H9 (cell line): ENCODE measurements at regions not wholly inside any gene's neighbourhood (a gene's known extent, or its start where the extent isn't known, plus 50 kb on each side); places are given as distances from the start of the nearest gene placed in this dataset.
A peak's percentile ranks its signal among the peaks of the same experiment; 100 is the strongest.

Experiments used
- DNase-seq: peaks from one replicate; pipeline ENCODE4 v3.0.0-alpha.2; 2017
- H2AFZ ChIP-seq: one replicate; pipeline ENCODE4 v1.6.1; 2013; ENCODE audit warnings: mild to moderate bottlenecking, low read length, control low read depth, moderate library complexity
- H2AK5ac ChIP-seq: 2 replicates; pipeline ENCODE4 v1.6.1; 2013; ENCODE audit warnings: low read length, control low read depth, mixed read lengths; ENCODE audit not compliant: insufficient read length
- H2BK120ac ChIP-seq: one replicate; pipeline ENCODE4 v1.6.1; 2013; ENCODE audit warnings: low read depth, mild to moderate bottlenecking, low read length, control low read depth, inconsistent platforms; ENCODE audit not compliant: poor library complexity, severe bottlenecking
- H2BK12ac ChIP-seq: 2 replicates; pipeline ENCODE4 v1.6.1; 2013; ENCODE audit warnings: low read length, control low read depth, mixed read lengths, low read depth; ENCODE audit not compliant: insufficient read length
- H2BK15ac ChIP-seq: 2 replicates; pipeline ENCODE4 v1.6.1; 2013; ENCODE audit warnings: low read depth, low read length, control low read depth
- H2BK20ac ChIP-seq: one replicate; pipeline ENCODE4 v1.6.1; 2013; ENCODE audit warnings: low read depth, mild to moderate bottlenecking, low read length, control low read depth, inconsistent platforms; ENCODE audit not compliant: poor library complexity, severe bottlenecking
- H2BK5ac ChIP-seq: 2 replicates; pipeline ENCODE4 v1.6.1; 2013; ENCODE audit warnings: low read length, control low read depth, mixed read lengths; ENCODE audit not compliant: insufficient read length
- H3K14ac ChIP-seq: 2 replicates; pipeline ENCODE4 v1.6.1; 2013; ENCODE audit warnings: low read length, control low read depth; ENCODE audit not compliant: insufficient read depth
- H3K18ac ChIP-seq: 2 replicates; pipeline ENCODE4 v1.6.1; 2013; ENCODE audit warnings: low read depth, mild to moderate bottlenecking, mixed read lengths, low read length, control low read depth; ENCODE audit not compliant: insufficient read length
- H3K23ac ChIP-seq: 2 replicates; pipeline ENCODE4 v1.6.1; 2013; ENCODE audit warnings: low read length, control low read depth, mixed read lengths, low read depth; ENCODE audit not compliant: insufficient read length
- H3K23me2 ChIP-seq: 2 replicates; pipeline ENCODE4 v1.6.1; 2013; ENCODE audit warnings: low read depth, mild to moderate bottlenecking, mixed read lengths, low read length, control low read depth; ENCODE audit not compliant: insufficient read length, poor library complexity, severe bottlenecking
- H3K27ac ChIP-seq: 2 replicates; pipeline ENCODE4 v1.5.1; 2013; ENCODE audit warnings: low read length, control low read depth, mixed read lengths, low read depth; ENCODE audit not compliant: insufficient read length
- H3K27me3 ChIP-seq: 2 replicates; pipeline ENCODE4 v1.6.1; 2013; ENCODE audit warnings: low read length, control low read depth, inconsistent platforms; ENCODE audit not compliant: insufficient read depth
- H3K4ac ChIP-seq: 2 replicates; pipeline ENCODE4 v1.6.1; 2013; ENCODE audit warnings: low read depth, mild to moderate bottlenecking, control low read depth, inconsistent platforms, low read length, moderate library complexity
- H3K4me1 ChIP-seq: 2 replicates; pipeline ENCODE4 v1.6.1; 2013; ENCODE audit warnings: low read length, control low read depth, inconsistent platforms; ENCODE audit not compliant: insufficient read depth
- H3K4me2 ChIP-seq: 2 replicates; pipeline ENCODE4 v1.6.1; 2013; ENCODE audit warnings: low read length, control low read depth, mixed read lengths; ENCODE audit not compliant: insufficient read length, insufficient read depth
- H3K56ac ChIP-seq: 2 replicates; pipeline ENCODE4 v1.6.1; 2013; ENCODE audit warnings: low read depth, mild to moderate bottlenecking, mixed read lengths, low read length, control low read depth; ENCODE audit not compliant: insufficient read length
- H3K79me1 ChIP-seq: 2 replicates; pipeline ENCODE4 v1.6.1; 2013; ENCODE audit warnings: low read depth, mild to moderate bottlenecking, moderate library complexity, low read length, control low read depth, inconsistent platforms; ENCODE audit not compliant: insufficient read depth, poor library complexity, severe bottlenecking
- H3K79me2 ChIP-seq: 2 replicates; pipeline ENCODE4 v1.6.1; 2013; ENCODE audit warnings: low read length, control low read depth, inconsistent platforms; ENCODE audit not compliant: insufficient read depth
- H3K9ac ChIP-seq: 2 replicates; pipeline ENCODE4 v1.6.1; 2013; ENCODE audit warnings: low read length, control low read depth, mixed read lengths; ENCODE audit not compliant: insufficient read length; ENCODE audit errors: extremely low read depth
- H3K9me3 ChIP-seq: one replicate; pipeline ENCODE4 v1.6.1; 2013; ENCODE audit warnings: low read depth, low read length, inconsistent platforms; ENCODE audit not compliant: control insufficient read depth
- H3T11ph ChIP-seq: one replicate; pipeline ENCODE4 v1.6.1; 2013; ENCODE audit warnings: mild to moderate bottlenecking, low read length, control low read depth, inconsistent platforms
- H4K20me1 ChIP-seq: one replicate; pipeline ENCODE4 v1.6.1; 2013; ENCODE audit not compliant: control insufficient read depth, insufficient read length, insufficient read depth
- H4K5ac ChIP-seq: 2 replicates; pipeline ENCODE4 v1.6.1; 2013; ENCODE audit warnings: low read depth, mild to moderate bottlenecking, mixed read lengths, low read length, control low read depth; ENCODE audit not compliant: insufficient read length
- H4K8ac ChIP-seq: replicated peaks from 2 replicates; pipeline ENCODE4 v1.6.1; 2013; ENCODE audit warnings: low read length, control low read depth, mixed read lengths, low read depth; ENCODE audit not compliant: insufficient read length
- H4K91ac ChIP-seq: 2 replicates; pipeline ENCODE4 v1.6.1; 2013; ENCODE audit warnings: low read depth, mild to moderate bottlenecking, moderate library complexity, mixed read lengths, low read length, control low read depth; ENCODE audit not compliant: insufficient read length
- H3K27ac Mint-ChIP-seq, 3 experiments: 2 replicates in 2 of 3; 3 replicates in 1 of 3; pipeline ENCODE4 v1.8.0; 2020 to 2021; ENCODE audit warnings: mixed read lengths in 3 of 3, mild to moderate bottlenecking in 1 of 3, moderate library complexity in 1 of 3
- H3K27me3 Mint-ChIP-seq: 2 replicates; pipeline ENCODE4 v1.8.0; 2021; ENCODE audit warnings: low read depth, mild to moderate bottlenecking, moderate library complexity, mixed read lengths
- H3K36me3 Mint-ChIP-seq, 3 experiments: 2 replicates in 2 of 3; 3 replicates in 1 of 3; pipeline ENCODE4 v1.8.0; 2020 to 2021; ENCODE audit warnings: low read depth in 3 of 3, mixed read lengths in 3 of 3; ENCODE audit not compliant: insufficient read depth in 1 of 3
- H3K4me1 Mint-ChIP-seq, 2 experiments: 2 replicates each; pipeline ENCODE4 v1.8.0; 2020; ENCODE audit warnings: mixed read lengths in 2 of 2
- H3K4me3 Mint-ChIP-seq, 2 experiments: 2 replicates in 1 of 2; 3 replicates in 1 of 2; pipeline ENCODE4 v1.8.0; 2020 to 2021; ENCODE audit warnings: mild to moderate bottlenecking in 2 of 2, mixed read lengths in 2 of 2, moderate library complexity in 1 of 2
- H3K9me3 Mint-ChIP-seq, 2 experiments: 2 replicates in 1 of 2; 3 replicates in 1 of 2; pipeline ENCODE4 v1.8.0; 2020; ENCODE audit warnings: mild to moderate bottlenecking in 2 of 2, mixed read lengths in 2 of 2, moderate library complexity in 1 of 2
- WGBS: extraction: QIAGEN DNeasy Blood & Tissue Kit; methylation state at CpG from one replicate; pipeline ENCODE4 v1.1.7; 2013; ENCODE audit warnings: missing lambda C conversion rate, low lambda C conversion rate, mixed read lengths; ENCODE audit not compliant: insufficient read length; ENCODE audit errors: extremely low coverage; 5-methylcytosine and 5-hydroxymethylcytosine counted together
- TF ChIP-seq, protein P1 (sequence below): fragments of 200-600 bp; sonication (generic); conservative IDR thresholded peaks from 3 replicates; pipeline ENCODE4 v1.8.0; 2021; ENCODE audit warnings: antibody characterized with exemption, mild to moderate bottlenecking

DNA sequence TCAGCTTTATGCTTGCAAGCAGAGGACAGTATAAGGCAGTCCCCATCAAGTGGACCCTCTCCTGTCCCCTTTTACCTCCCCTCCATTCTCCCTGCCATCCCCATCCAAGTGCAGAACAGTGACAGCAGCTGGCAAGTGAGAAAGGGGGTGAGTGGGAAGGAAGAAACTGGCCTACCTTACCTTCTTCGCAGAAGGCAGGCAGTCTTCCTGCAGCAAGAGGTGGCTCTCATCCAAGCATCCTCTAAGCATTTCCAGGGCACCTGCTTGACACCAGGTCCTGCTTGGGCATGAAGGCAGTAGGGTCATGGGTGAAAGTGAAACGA, 77.3 kb upstream of the SH3PXD2B start:
- peak; percentile 7 for DNase-seq
- Mint-ChIP-seq H3K36me3 (peaks cover 0 to 4% (median 1%) of the 10 kb centered on the region in 3 experiments; a peak in 3 of 7 replicates), H3K4me3 (no peak overlapping the region), H3K27ac (no peak overlapping the region; a peak in 1 of 7 replicates), H3K9me3 (peaks cover 4% of the 10 kb centered on the region in 2 experiments; a peak in 3 of 5 replicates), H3K4me1 (peaks cover 10 to 14% of the 10 kb centered on the region in 2 experiments; a peak in 3 of 4 replicates), H3K27me3 (peaks cover 32% of the 10 kb centered on the region)
- Histone ChIP-seq H2BK20ac (no peak overlapping the region), H3K4me1 (0 out of 2 replicates have a peak, but pooled peaks cover 2% of the 10 kb centered on the region), H2BK120ac (no peak overlapping the region), H3K14ac (no peak overlapping the region), H2BK15ac (no peak overlapping the region), H4K8ac (no peak overlapping the region), H3K9me3 (no peaks in the 10 kb centered on the region), H3K9ac (no peak overlapping the region), H3K23me2 (no peaks in the 10 kb centered on the region), H3T11ph (no peak overlapping the region), H3K79me1 (no peaks in the 10 kb centered on the region), H3K4ac (no peak overlapping the region), H3K18ac (no peak overlapping the region), H2BK5ac (no peak overlapping the region), H3K27ac (no peak overlapping the region), H3K27me3 (no peaks in the 10 kb centered on the region), H3K23ac (no peak overlapping the region), H4K91ac (no peak overlapping the region), H3K56ac (no peak overlapping the region), H2AK5ac (no peak overlapping the region), H4K5ac (no peak overlapping the region), H3K4me2 (no peak overlapping the region), H2AFZ (no peak overlapping the region), H3K79me2 (no peaks in the 10 kb centered on the region), H4K20me1 (no peaks in the 10 kb centered on the region), H2BK12ac (no peak overlapping the region)
- WGBS, result no CpG with 5 or more reads among the region's 2 CpGs
- TF ChIP-seq, protein P1, sequence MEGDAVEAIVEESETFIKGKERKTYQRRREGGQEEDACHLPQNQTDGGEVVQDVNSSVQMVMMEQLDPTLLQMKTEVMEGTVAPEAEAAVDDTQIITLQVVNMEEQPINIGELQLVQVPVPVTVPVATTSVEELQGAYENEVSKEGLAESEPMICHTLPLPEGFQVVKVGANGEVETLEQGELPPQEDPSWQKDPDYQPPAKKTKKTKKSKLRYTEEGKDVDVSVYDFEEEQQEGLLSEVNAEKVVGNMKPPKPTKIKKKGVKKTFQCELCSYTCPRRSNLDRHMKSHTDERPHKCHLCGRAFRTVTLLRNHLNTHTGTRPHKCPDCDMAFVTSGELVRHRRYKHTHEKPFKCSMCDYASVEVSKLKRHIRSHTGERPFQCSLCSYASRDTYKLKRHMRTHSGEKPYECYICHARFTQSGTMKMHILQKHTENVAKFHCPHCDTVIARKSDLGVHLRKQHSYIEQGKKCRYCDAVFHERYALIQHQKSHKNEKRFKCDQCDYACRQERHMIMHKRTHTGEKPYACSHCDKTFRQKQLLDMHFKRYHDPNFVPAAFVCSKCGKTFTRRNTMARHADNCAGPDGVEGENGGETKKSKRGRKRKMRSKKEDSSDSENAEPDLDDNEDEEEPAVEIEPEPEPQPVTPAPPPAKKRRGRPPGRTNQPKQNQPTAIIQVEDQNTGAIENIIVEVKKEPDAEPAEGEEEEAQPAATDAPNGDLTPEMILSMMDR, result no peak
